ENCODE measurements at regions not wholly inside any gene's neighbourhood (a gene's known extent, or its start where the extent isn't known, plus 50 kb on each side); places are given as distances from the start of the nearest gene placed in this dataset.

- TF ChIP-seq CTCF (IDR thresholded peaks at IDR 0.05; ENCODE audit: unreplicated experiment) = no peak
- DNase-seq (ENCODE audit: unreplicated experiment) = no peak
- CTCF ChIA-PET = interaction anchor here (0.6 to 1.3 kb wide), 3 partner anchors 252 to 857 kb away, joined by 3 to 4 read pairs (median 3); no protein-coding TSS in a partner anchor
- POLR2A ChIA-PET = no interaction called here
- Mint-ChIP-seq H3K27me3 (ENCODE audit: insufficient read depth, unreplicated experiment) (peaks cover 55% of the 10 kb centered on the region), H3K9me3 (ENCODE audit: unreplicated experiment) (no peaks in the 10 kb centered on the region), H3K36me3 (ENCODE audit: insufficient read depth, unreplicated experiment) (no peaks in the 10 kb centered on the region), H3K4me3 (ENCODE audit: unreplicated experiment) (no peak overlapping the region), H3K27ac (ENCODE audit: low read depth, unreplicated experiment) (no peak overlapping the region), H3K4me1 (ENCODE audit: insufficient read depth, unreplicated experiment) (peaks cover 7% of the 10 kb centered on the region)
- no TSS peak for BruUV-seq (replicated peaks)
- intact Hi-C loops (cut with micrococcal nuclease) = no loop called here
Observed at GRCh38 chr3:71961891-71962290, 176.9 kb upstream of the PROK2 start.

GRCh38 chr3:71961378-71961777 lies 176.4 kb upstream of the PROK2 start:
- ChIA-PET CTCF (interaction anchor here (0.6 to 1.2 kb wide), 2 partner anchors 251 to 296 kb away, joined by 3 read pairs; no protein-coding TSS in a partner anchor), POLR2A (no interaction called here)
- Mint-ChIP-seq H3K9me3 (ENCODE audit: unreplicated experiment) (no peaks in the 10 kb centered on the region), H3K27me3 (ENCODE audit: insufficient read depth, unreplicated experiment) (peaks cover 50% of the 10 kb centered on the region), H3K4me3 (ENCODE audit: unreplicated experiment) (no peak overlapping the region), H3K36me3 (ENCODE audit: insufficient read depth, unreplicated experiment) (no peaks in the 10 kb centered on the region), H3K4me1 (ENCODE audit: insufficient read depth, unreplicated experiment) (peaks cover 7% of the 10 kb centered on the region), H3K27ac (ENCODE audit: low read depth, unreplicated experiment) (no peak overlapping the region)
- BruUV-seq (replicated peaks) = no TSS peak
- no peak for DNase-seq (ENCODE audit: unreplicated experiment)
- TF ChIP-seq CTCF (IDR thresholded peaks at IDR 0.05; ENCODE audit: unreplicated experiment) = no peak
- intact Hi-C loops (cut with micrococcal nuclease) = no loop called here

GRCh38 chr3:71958533-71958932 lies 173.6 kb upstream of the PROK2 start:
- no peak for TF ChIP-seq CTCF (IDR thresholded peaks at IDR 0.05; ENCODE audit: unreplicated experiment)
- Mint-ChIP-seq H3K9me3 (ENCODE audit: unreplicated experiment) (no peaks in the 10 kb centered on the region), H3K4me1 (ENCODE audit: insufficient read depth, unreplicated experiment) (peaks cover 7% of the 10 kb centered on the region), H3K36me3 (ENCODE audit: insufficient read depth, unreplicated experiment) (no peaks in the 10 kb centered on the region), H3K4me3 (ENCODE audit: unreplicated experiment) (no peak overlapping the region), H3K27ac (ENCODE audit: low read depth, unreplicated experiment) (no peak overlapping the region), H3K27me3 (ENCODE audit: insufficient read depth, unreplicated experiment) (peaks cover 42% of the 10 kb centered on the region)
- no peak for DNase-seq (ENCODE audit: unreplicated experiment)
- CTCF ChIA-PET = interaction anchor here (0.7 to 7.2 kb wide), 4 partner anchors 32 to 863 kb away, joined by 3 to 80 read pairs (median 10); no protein-coding TSS in a partner anchor
- no TSS peak for BruUV-seq (replicated peaks)
- intact Hi-C loops (cut with micrococcal nuclease) = loop anchor here (5.0 kb wide), 2 partner anchors 81 to 489 kb away; partner anchors contain the start of gene RYBP
- POLR2A ChIA-PET = interaction anchor here (1.5 kb wide), 1 partner anchor 863 kb away, joined by 6 read pairs; no protein-coding TSS in a partner anchor

GRCh38 chr3:71956716-71957115 lies 171.8 kb upstream of the PROK2 start:
- Mint-ChIP-seq H3K9me3 (ENCODE audit: unreplicated experiment) (no peaks in the 10 kb centered on the region), H3K4me1 (ENCODE audit: insufficient read depth, unreplicated experiment) (no peaks in the 10 kb centered on the region), H3K36me3 (ENCODE audit: insufficient read depth, unreplicated experiment) (no peaks in the 10 kb centered on the region), H3K27me3 (ENCODE audit: insufficient read depth, unreplicated experiment) (peaks cover 26% of the 10 kb centered on the region), H3K4me3 (ENCODE audit: unreplicated experiment) (no peak overlapping the region), H3K27ac (ENCODE audit: low read depth, unreplicated experiment) (no peak overlapping the region)
- no TSS peak for BruUV-seq (replicated peaks)
- POLR2A ChIA-PET = interaction anchor here (1.5 kb wide), 1 partner anchor 860 kb away, joined by 4 read pairs; no protein-coding TSS in a partner anchor
- CTCF ChIA-PET = interaction anchor here (0.6 to 7.2 kb wide), 15 partner anchors 9 to 865 kb away, joined by 3 to 80 read pairs (median 4); no protein-coding TSS in a partner anchor
- intact Hi-C loops (cut with micrococcal nuclease) = loop anchor here (5.0 kb wide), 2 partner anchors 79 to 491 kb away; partner anchors contain the start of gene RYBP
- no peak for DNase-seq (ENCODE audit: unreplicated experiment)
- no peak for TF ChIP-seq CTCF (IDR thresholded peaks at IDR 0.05; ENCODE audit: unreplicated experiment)

Measured in MCF 10A (cell line).